Brain pericyte (primary cell): ENCODE measurements at regions not wholly inside any gene's neighbourhood (a gene's known extent, or its start where the extent isn't known, plus 50 kb on each side); places are given as distances from the start of the nearest gene placed in this dataset.

Experiments
- DNase-seq: peaks from one replicate; pipeline ENCODE4 v3.0.0-alpha.2; 2012; ENCODE audit warnings: low read depth, low spot score

GRCh38 chr4:176843710-176844109 lies 51.0 kb upstream of the VEGFC start:
- DNase-seq, result no peak

- DNase-seq, result peak; percentile 21
Observed at GRCh38 chr4:176844448-176844847, 51.7 kb upstream of the VEGFC start.

- DNase-seq, result no peak
Observed at GRCh38 chr4:176845636-176846035, 52.9 kb upstream of the VEGFC start.

GRCh38 chr4:176849076-176849475 lies 56.4 kb upstream of the VEGFC start:
- no peak for DNase-seq

GRCh38 chr4:176850436-176850835 lies 57.7 kb upstream of the VEGFC start:
- DNase-seq, result no peak

GRCh38 chr4:176856421-176856820 lies 63.7 kb upstream of the VEGFC start:
- no peak for DNase-seq

- no peak for DNase-seq
Observed at GRCh38 chr4:176858839-176859238, 66.1 kb upstream of the VEGFC start.

- no peak for DNase-seq
Observed at GRCh38 chr4:176864238-176864637, 71.5 kb upstream of the VEGFC start.

GRCh38 chr4:176868676-176869075 lies 76.0 kb upstream of the VEGFC start:
- no peak for DNase-seq

- no peak for DNase-seq
Observed at GRCh38 chr4:176872461-176872860, 79.7 kb upstream of the VEGFC start.

- DNase-seq, result no peak
Observed at GRCh38 chr4:176874721-176875445, 82.2 kb upstream of the VEGFC start.

GRCh38 chr4:176875446-176875930 lies 82.8 kb upstream of the VEGFC start:
- no peak for DNase-seq

- DNase-seq, result no peak
Observed at GRCh38 chr4:176879380-176880116, 86.8 kb upstream of the VEGFC start.

- no peak for DNase-seq
Observed at GRCh38 chr4:176882206-176882605, 89.5 kb upstream of the VEGFC start.

- DNase-seq, result no peak
Observed at GRCh38 chr4:176883108-176883550, 90.4 kb upstream of the VEGFC start.

GRCh38 chr4:176883681-176884418 lies 91.1 kb upstream of the VEGFC start:
- DNase-seq, result no peak

GRCh38 chr4:176885224-176885623 lies 92.5 kb upstream of the VEGFC start:
- no peak for DNase-seq

- DNase-seq, result no peak
Observed at GRCh38 chr4:176886135-176886534, 93.4 kb upstream of the VEGFC start.

- DNase-seq, result no peak
Observed at GRCh38 chr4:176889776-176890175, 97.1 kb upstream of the VEGFC start.

GRCh38 chr4:176894498-176894897 lies 101.8 kb upstream of the VEGFC start:
- DNase-seq, result no peak

GRCh38 chr4:176896211-176896610 lies 103.5 kb upstream of the VEGFC start:
- no peak for DNase-seq

- no peak for DNase-seq
Observed at GRCh38 chr4:176897226-176897625, 104.5 kb upstream of the VEGFC start.
